Panc1 (cell line): ENCODE measurements at regions not wholly inside any gene's neighbourhood (a gene's known extent, or its start where the extent isn't known, plus 50 kb on each side); places are given as distances from the start of the nearest gene placed in this dataset.

Experiments
- ATAC-seq: fragments of 200-7000 bp; cut with Tn5 transposase; 2 replicates; pipeline ENCODE4 v1.9.1; 2020; ENCODE audit warnings: mild to moderate bottlenecking, moderate library complexity
- BruUV-seq: library from RNA; stranded (reverse); fragments of 400-500 nt; replicated peaks from 2 replicates; lab custom pipeline; 2021; lab: Mats Ljungman, UMichigan
- CTCF ChIA-PET: fragments of 300-600 bp; sonication (Branson Sonifier 250); formaldehyde crosslinking; loops from one replicate; lab custom pipeline; 2022; ENCODE audit warnings: antibody characterized with exemption; lab: Charles Lee
- POLR2A ChIA-PET: fragments of 300-600 bp; sonication (Branson Sonifier 250); formaldehyde crosslinking; loops from one replicate; lab custom pipeline; 2022; ENCODE audit warnings: antibody characterized with exemption; lab: Charles Lee
- DNase-seq: peaks from one replicate; pipeline ENCODE4 v3.0.0-alpha.2; 2010; ENCODE audit warnings: low read depth, low spot score
- H3K27ac ChIP-seq: 2 replicates; pipeline ENCODE4 v1.5.1; 2011; ENCODE audit warnings: mild to moderate bottlenecking, low read length, inconsistent platforms
- H3K27me3 ChIP-seq: fragments of 200-500 bp; sonication (Bioruptor generic); 2 replicates; pipeline ENCODE4 v1.6.0; 2014; ENCODE audit warnings: low read length, inconsistent platforms; ENCODE audit not compliant: control insufficient read depth, insufficient read depth
- H3K36me3 ChIP-seq: fragments of 200-500 bp; sonication (Bioruptor generic); 2 replicates; pipeline ENCODE4 v1.5.1; 2014; ENCODE audit warnings: inconsistent platforms, mild to moderate bottlenecking, low read length, moderate library complexity; ENCODE audit not compliant: control insufficient read depth, insufficient read depth
- H3K4me1 ChIP-seq: 2 replicates; pipeline ENCODE4 v1.5.1; 2011; ENCODE audit warnings: inconsistent platforms, mild to moderate bottlenecking, low read length, moderate library complexity; ENCODE audit not compliant: control insufficient read depth, insufficient read depth
- H3K4me3 ChIP-seq, 2 experiments: 2 replicates each; pipeline ENCODE4 v1.5.1; 2011 to 2012; ENCODE audit warnings: low read depth in 2 of 2, low read length in 2 of 2, mild to moderate bottlenecking in 2 of 2, inconsistent platforms in 1 of 2, moderate library complexity in 1 of 2
- H3K9me3 ChIP-seq: fragments of 200-500 bp; sonication (Bioruptor generic); 2 replicates; pipeline ENCODE4 v1.5.1; 2014; ENCODE audit warnings: low read depth, mild to moderate bottlenecking, inconsistent platforms, low read length, moderate library complexity; ENCODE audit not compliant: control insufficient read depth, insufficient read depth
- CTCF ChIP-seq: fragments of 450-650 bp; IDR thresholded peaks from 2 replicates; pipeline ENCODE4 v1.5.1; 2017; ENCODE audit warnings: mild to moderate bottlenecking
- POLR2AphosphoS5 ChIP-seq: IDR thresholded peaks from 2 replicates; pipeline ENCODE4 v1.6.1; 2012; ENCODE audit warnings: mild to moderate bottlenecking, low read depth, low read length, moderate library complexity
- REST ChIP-seq, 2 experiments: IDR thresholded peaks; 2 replicates each; pipeline ENCODE4 v1.6.1; 2011 to 2012; ENCODE audit warnings: low read depth in 2 of 2, control low read depth in 1 of 2, low read length in 1 of 2, mild to moderate bottlenecking in 1 of 2, moderate library complexity in 1 of 2; ENCODE audit not compliant: insufficient read depth in 1 of 2
- SIN3A ChIP-seq: IDR thresholded peaks from 2 replicates; pipeline ENCODE4 v1.6.1; 2012; ENCODE audit warnings: low read depth, mild to moderate bottlenecking, low read length, moderate library complexity, borderline replicate concordance; ENCODE audit not compliant: insufficient read depth
- TCF7L2 ChIP-seq: IDR thresholded peaks from 2 replicates; pipeline ENCODE4 v1.6.1; 2011; ENCODE audit warnings: mild to moderate bottlenecking, low read depth, low read length, inconsistent platforms
- in situ Hi-C: cut with HindIII; loops from 2 replicates; pipeline ENCODE4 v1.10.0; 2016; ENCODE audit warnings: low sequenced_read_pairs, low pct_unique_long_range_greater_than_20kb
- intact Hi-C: fragments of 100-400 bp; cut with micrococcal nuclease; formaldehyde crosslinking; loops from one replicate; pipeline ENCODE4 v1.10.0; 2022; ENCODE audit not compliant: unreplicated experiment

- BruUV-seq = no TSS peak
- no peaks in the 10 kb centered on the region for H3K36me3 ChIP-seq
- CTCF ChIA-PET = no interaction called here
- POLR2A ChIA-PET = interaction anchor here (0.6 kb wide), 1 partner anchor 378 kb away, joined by 3 read pairs; no protein-coding TSS in a partner anchor
- H3K4me3 ChIP-seq = no peak overlapping the region
- ATAC-seq (no peak), DNase-seq (no peak)
- TF ChIP-seq TCF7L2 = no peak
- no peak for TF ChIP-seq POLR2AphosphoS5
- TF ChIP-seq SIN3A = no peak
- TF ChIP-seq REST (IDR thresholded peaks at IDR 0.05; ENCODE audit: insufficient read depth in 1 of 2, low read depth in 2 of 2, low read length in 1 of 2) = no peak
- no peak for TF ChIP-seq CTCF
- H3K27ac ChIP-seq = no peak overlapping the region
- no peaks in the 10 kb centered on the region for H3K27me3 ChIP-seq
- no peaks in the 10 kb centered on the region for H3K4me1 ChIP-seq
- intact Hi-C loops = no loop called here
- no peaks in the 10 kb centered on the region for H3K9me3 ChIP-seq
- in situ Hi-C loops = no loop called here
These were observed 479.6 kb downstream of the GPAM start for GRCh38 chr10:111703986-111704385.

- Histone ChIP-seq H3K9me3 (no peaks in the 10 kb centered on the region), H3K27ac (no peak overlapping the region), H3K27me3 (no peaks in the 10 kb centered on the region), H3K4me3 (no peak overlapping the region), H3K36me3 (no peaks in the 10 kb centered on the region), H3K4me1 (no peaks in the 10 kb centered on the region)
- DNase-seq (no peak), ATAC-seq (no peak)
- TF ChIP-seq REST (IDR thresholded peaks at IDR 0.05; ENCODE audit: insufficient read depth in 1 of 2, low read depth in 2 of 2, low read length in 1 of 2) (no peak), CTCF (no peak; the same call in 1 of the 2 replicates), TCF7L2 (no peak), SIN3A (no peak), POLR2AphosphoS5 (no peak)
- intact Hi-C loops (no loop called here), in situ Hi-C loops (no loop called here)
- POLR2A ChIA-PET = no interaction called here
- CTCF ChIA-PET = no interaction called here
- BruUV-seq = no TSS peak
These were observed 478.5 kb downstream of the GPAM start for GRCh38 chr10:111705021-111705420.
